HepG2 (cell line): ENCODE measurements at regions not wholly inside any gene's neighbourhood (a gene's known extent, or its start where the extent isn't known, plus 50 kb on each side); places are given as distances from the start of the nearest gene placed in this dataset.

Experiments
- ATAC-seq: fragments of 200-7000 bp; cut with Tn5 transposase; 3 replicates; pipeline ENCODE4 v1.9.1; 2020; ENCODE audit warnings: mild to moderate bottlenecking, moderate library complexity
- BruUV-seq: library from RNA; stranded (reverse); fragments of 400-500 nt; replicated peaks from 2 replicates; lab custom pipeline; 2021; lab: Mats Ljungman, UMichigan
- CTCF ChIA-PET: fragments of 300-600 bp; formaldehyde crosslinking; extraction: SDS; loops from one replicate; lab custom pipeline; 2021; ENCODE audit warnings: low total read pairs, inconsistent platforms, low intra/inter-chr PET ratio; lab: Yijun Ruan, JAX
- POLR2A ChIA-PET: fragments of 350-600 bp; sonication (Branson Sonifier 250); formaldehyde crosslinking; loops from one replicate; lab custom pipeline; 2020; ENCODE audit warnings: antibody characterized with exemption, inconsistent platforms; lab: Yijun Ruan, JAX
- DNase-seq: peaks from one replicate; pipeline ENCODE4 v3.0.0-alpha.2; 2015; ENCODE audit warnings: low spot score
- FAIRE-seq: peaks from 3 replicates; lab custom pipeline; 2011; peaks lifted over from hg19 to GRCh38; lab: Jason Lieb, UNC
- H2AFZ ChIP-seq: one replicate; pipeline ENCODE4 v1.6.1; 2011; ENCODE audit warnings: low read length, inconsistent platforms
- H3K27ac ChIP-seq: fragments of 300-600 bp; 3 replicates; pipeline ENCODE4 v1.8.0; 2011; ENCODE audit warnings: mixed run types, mild to moderate bottlenecking, mixed read lengths, low read length, inconsistent platforms; ENCODE audit not compliant: insufficient read depth; ENCODE audit errors: extremely low read length
- H3K27me3 ChIP-seq, 2 experiments: fragments of 200-600 bp in 1 of 2; 2 replicates in 1 of 2; 3 replicates in 1 of 2; pipeline versions ENCODE4 v1.6.0 to v1.8.0; 2011; ENCODE audit warnings: low read length in 2 of 2, mild to moderate bottlenecking in 2 of 2, moderate library complexity in 2 of 2, inconsistent platforms in 1 of 2; ENCODE audit not compliant: insufficient read depth in 2 of 2, control insufficient read depth in 1 of 2
- H3K36me3 ChIP-seq, 2 experiments: fragments of 200-600 bp in 1 of 2; replicated peaks in 1 of 2; 2 replicates in 1 of 2; 3 replicates in 1 of 2; pipeline versions ENCODE4 v1.5.1 to v1.8.0; 2011; ENCODE audit warnings: low read length in 2 of 2, inconsistent platforms in 1 of 2; ENCODE audit not compliant: insufficient read depth in 2 of 2, control insufficient read depth in 1 of 2
- H3K4me1 ChIP-seq: 2 replicates; pipeline ENCODE4 v1.5.1; 2012; ENCODE audit warnings: low read length, inconsistent platforms; ENCODE audit not compliant: insufficient read depth
- H3K4me2 ChIP-seq: 2 replicates; pipeline ENCODE4 v1.6.0; 2011; ENCODE audit warnings: low read depth, low read length, inconsistent platforms
- H3K4me3 ChIP-seq, 3 experiments: fragments of 200-600 bp in 1 of 3; sonication (generic), shearing (Covaris generic) in 1 of 3; replicated peaks in 1 of 3; 2 replicates each; pipeline ENCODE4 v1.5.1; 2011 to 2016; ENCODE audit warnings: low read length in 3 of 3, inconsistent platforms in 2 of 3, low read depth in 2 of 3, mild to moderate bottlenecking in 2 of 3, control low read depth in 1 of 3, mixed read lengths in 1 of 3; ENCODE audit not compliant: insufficient read depth in 1 of 3
- H3K79me2 ChIP-seq: one replicate; pipeline ENCODE4 v1.6.1; 2011; ENCODE audit warnings: low read length, inconsistent platforms; ENCODE audit not compliant: insufficient read depth
- H3K9ac ChIP-seq: 2 replicates; pipeline ENCODE4 v1.6.0; 2011; ENCODE audit warnings: mild to moderate bottlenecking, low read depth, low read length, inconsistent platforms; ENCODE audit not compliant: insufficient read depth
- H3K9me3 ChIP-seq: 2 replicates; pipeline ENCODE4 v1.5.1; 2012; ENCODE audit warnings: mild to moderate bottlenecking, low read length
- H4K20me1 ChIP-seq: 2 replicates; pipeline ENCODE4 v1.6.0; 2011; ENCODE audit warnings: inconsistent platforms, mild to moderate bottlenecking, low read length, moderate library complexity; ENCODE audit not compliant: insufficient read depth
- DBP ChIP-seq: sonication (generic); formaldehyde crosslinking; IDR thresholded peaks from 2 replicates; pipeline ENCODE4 v1.4.0; 2020; ENCODE audit warnings: missing genetic modification reagents; ENCODE audit errors: not compliant biosample characterization
- GATA4 ChIP-seq: sonication (generic); IDR thresholded peaks from 2 replicates; pipeline ENCODE4 v1.6.1; 2016; ENCODE audit warnings: antibody characterized with exemption, low read depth, borderline replicate concordance
- HNF4G ChIP-seq, 2 experiments: sonication (generic) in 1 of 2; formaldehyde crosslinking in 1 of 2; IDR thresholded peaks; 2 replicates each; pipeline versions ENCODE4 v1.4.0 to v1.6.1; 2011 to 2020; ENCODE audit warnings: borderline replicate concordance in 2 of 2, low read depth in 2 of 2, mild to moderate bottlenecking in 2 of 2, low read length in 1 of 2, missing genetic modification reagents in 1 of 2, moderate library complexity in 1 of 2
- KAT2B ChIP-seq: fragments of 150-350 bp; IDR thresholded peaks from 2 replicates; pipeline ENCODE4 v1.6.1; 2014; ENCODE audit warnings: low read depth, low read length, borderline replicate concordance
- NFE2L2 ChIP-seq: fragments of 150-350 bp; IDR thresholded peaks from 2 replicates; pipeline ENCODE4 v1.6.1; 2014; ENCODE audit warnings: low read length
- PHF8 ChIP-seq: sonication (generic); formaldehyde crosslinking; IDR thresholded peaks from 2 replicates; pipeline ENCODE4 v1.5.0; 2020; ENCODE audit warnings: missing genetic modification reagents
- POLR2AphosphoS5 ChIP-seq: IDR thresholded peaks from 2 replicates; pipeline ENCODE4 v1.6.1; 2012; ENCODE audit warnings: low read depth, low read length
- RFXAP ChIP-seq: sonication (generic); formaldehyde crosslinking; IDR thresholded peaks from 2 replicates; pipeline ENCODE4 v1.4.0; 2020; ENCODE audit warnings: missing genetic modification reagents, borderline replicate concordance
- SMARCE1 ChIP-seq: fragments of 450-650 bp; IDR thresholded peaks from 2 replicates; pipeline ENCODE4 v1.6.1; 2017; ENCODE audit warnings: borderline replicate concordance
- STAT6 ChIP-seq: sonication (generic); formaldehyde crosslinking; IDR thresholded peaks from 2 replicates; pipeline ENCODE4 v1.4.0; 2020; ENCODE audit warnings: missing genetic modification reagents, mild to moderate bottlenecking, borderline replicate concordance
- ZNF414 ChIP-seq: sonication (generic); formaldehyde crosslinking; IDR thresholded peaks from 2 replicates; pipeline ENCODE4 v1.5.0; 2020; ENCODE audit warnings: missing genetic modification reagents
- ZSCAN29 ChIP-seq: sonication (generic); formaldehyde crosslinking; conservative IDR thresholded peaks from 2 replicates; pipeline ENCODE4 v1.4.0; 2020; ENCODE audit warnings: mild to moderate bottlenecking, missing genetic modification reagents
- WGBS: methylation state at CpG from one replicate; pipeline ENCODE4 v1.1.6; 2017; ENCODE audit warnings: low lambda C conversion rate; 5-methylcytosine and 5-hydroxymethylcytosine counted together
- in situ Hi-C: cut with HindIII; loops from 2 replicates; pipeline ENCODE4 v1.10.0; 2017; ENCODE audit warnings: low pct_unique_long_range_greater_than_20kb; ENCODE audit not compliant: extremely low pct_ligation_motif_present
- intact Hi-C: fragments of 100-400 bp; cut with micrococcal nuclease; formaldehyde crosslinking; loops from one replicate; pipeline ENCODE4 v1.10.0; 2022; ENCODE audit not compliant: unreplicated experiment
- TF ChIP-seq, protein P1 (sequence below): sonication (generic); formaldehyde crosslinking; IDR thresholded peaks from 2 replicates; pipeline ENCODE4 v1.4.0; 2020; ENCODE audit warnings: mild to moderate bottlenecking, missing genetic modification reagents
- TF ChIP-seq, protein P2 (sequence below): sonication (generic); formaldehyde crosslinking; conservative IDR thresholded peaks from 2 replicates; pipeline ENCODE4 v1.4.0; 2020; ENCODE audit warnings: missing genetic modification reagents

GRCh38 chr10:126781450-126782216, 111.1 kb upstream of the C10orf90 start:
- Histone ChIP-seq H3K27ac (no peak overlapping the region), H3K4me3 (no peak overlapping the region), H3K9ac (no peak overlapping the region), H3K4me1 (no peaks in the 10 kb centered on the region), H4K20me1 (no peaks in the 10 kb centered on the region), H3K36me3 (no peaks in the 10 kb centered on the region), H3K9me3 (no peaks in the 10 kb centered on the region), H3K79me2 (no peaks in the 10 kb centered on the region), H3K4me2 (no peak overlapping the region), H3K27me3 (peaks cover 2 to 10% of the 10 kb centered on the region in 2 experiments; a peak in 1 of 5 replicates), H2AFZ (no peak overlapping the region)
- under 1% methylated on average over 3 of the region's 3 CpGs for WGBS
- in situ Hi-C loops, result no loop called here
- no TSS peak for BruUV-seq
- ATAC-seq (no peak), FAIRE-seq (no peak), DNase-seq (no peak)
- ChIA-PET POLR2A (no interaction called here), CTCF (no interaction called here)
- intact Hi-C loops, result no loop called here
- TF ChIP-seq SMARCE1 (no peak), DBP (no peak), STAT6 (CRISPR knock-in tag) (no peak), POLR2AphosphoS5 (no peak), NFE2L2 (no peak), RFXAP (no peak), KAT2B (no peak), HNF4G (IDR thresholded peaks at IDR 0.05; ENCODE audit: borderline replicate concordance, low read depth, low read length) (no peak), HNF4G (CRISPR knock-in tag; IDR thresholded peaks at IDR 0.05; ENCODE audit: borderline replicate concordance, low read depth) (no peak), ZNF414 (CRISPR knock-in tag) (no peak), GATA4 (no peak), ZSCAN29 (CRISPR knock-in tag) (no peak), PHF8 (CRISPR knock-in tag) (no peak)
- TF ChIP-seq, protein P1, sequence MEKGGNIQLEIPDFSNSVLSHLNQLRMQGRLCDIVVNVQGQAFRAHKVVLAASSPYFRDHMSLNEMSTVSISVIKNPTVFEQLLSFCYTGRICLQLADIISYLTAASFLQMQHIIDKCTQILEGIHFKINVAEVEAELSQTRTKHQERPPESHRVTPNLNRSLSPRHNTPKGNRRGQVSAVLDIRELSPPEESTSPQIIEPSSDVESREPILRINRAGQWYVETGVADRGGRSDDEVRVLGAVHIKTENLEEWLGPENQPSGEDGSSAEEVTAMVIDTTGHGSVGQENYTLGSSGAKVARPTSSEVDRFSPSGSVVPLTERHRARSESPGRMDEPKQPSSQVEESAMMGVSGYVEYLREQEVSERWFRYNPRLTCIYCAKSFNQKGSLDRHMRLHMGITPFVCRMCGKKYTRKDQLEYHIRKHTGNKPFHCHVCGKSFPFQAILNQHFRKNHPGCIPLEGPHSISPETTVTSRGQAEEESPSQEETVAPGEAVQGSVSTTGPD (CRISPR knock-in tag), result no peak
- TF ChIP-seq, protein P2, sequence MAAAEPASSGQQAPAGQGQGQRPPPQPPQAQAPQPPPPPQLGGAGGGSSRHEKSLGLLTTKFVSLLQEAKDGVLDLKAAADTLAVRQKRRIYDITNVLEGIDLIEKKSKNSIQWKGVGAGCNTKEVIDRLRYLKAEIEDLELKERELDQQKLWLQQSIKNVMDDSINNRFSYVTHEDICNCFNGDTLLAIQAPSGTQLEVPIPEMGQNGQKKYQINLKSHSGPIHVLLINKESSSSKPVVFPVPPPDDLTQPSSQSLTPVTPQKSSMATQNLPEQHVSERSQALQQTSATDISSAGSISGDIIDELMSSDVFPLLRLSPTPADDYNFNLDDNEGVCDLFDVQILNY, result no peak
